ENCODE measurements at regions not wholly inside any gene's neighbourhood (a gene's known extent, or its start where the extent isn't known, plus 50 kb on each side); places are given as distances from the start of the nearest gene placed in this dataset.

DNA sequence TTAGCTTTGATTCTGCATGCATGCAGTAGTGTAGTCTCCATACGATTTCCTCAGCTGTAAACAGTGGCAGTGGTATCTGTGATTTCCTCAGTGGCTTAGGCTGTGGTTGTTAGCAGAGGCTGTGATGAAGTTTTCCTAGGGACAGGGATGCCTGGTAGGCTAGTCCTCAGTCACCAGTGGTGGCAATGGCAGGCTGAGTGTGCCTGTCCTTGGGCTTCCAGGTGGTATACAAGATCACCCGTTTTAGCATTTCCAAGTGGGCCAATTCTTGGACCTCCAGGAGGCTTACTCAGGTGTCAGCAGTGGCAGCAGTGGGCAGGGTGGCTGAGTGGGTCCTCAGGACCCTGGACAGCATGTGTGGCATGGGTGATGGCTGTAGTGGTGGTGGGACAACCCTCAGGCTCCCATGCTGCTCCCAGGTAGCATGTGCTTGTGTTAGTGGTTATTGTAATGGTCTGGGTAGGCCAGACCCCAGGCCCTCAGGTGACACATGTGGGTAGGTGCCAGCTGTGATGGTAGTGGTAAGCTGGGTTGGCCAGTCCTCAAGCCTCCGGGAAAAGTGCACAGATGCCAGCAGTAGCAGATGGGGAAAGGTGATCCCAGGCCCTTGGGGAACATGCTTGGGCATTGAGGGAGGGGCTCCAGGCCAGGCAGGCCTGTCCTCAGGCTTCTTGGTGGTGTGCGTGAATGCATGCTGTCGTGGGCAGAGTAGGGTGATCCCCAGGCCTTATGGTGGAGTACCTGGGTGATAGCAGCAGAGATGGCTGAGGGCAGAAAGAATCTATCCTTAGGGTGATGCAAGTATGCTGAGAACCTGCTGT is 146.5 kb downstream of the PAPOLA start:
- H3K27me3 ChIP-seq (ENCODE audit: insufficient read depth, low read length), result no peaks in the 10 kb centered on the region
- H4K20me1 ChIP-seq (ENCODE audit: insufficient read depth, low read length), result no peaks in the 10 kb centered on the region
- H3K27me3 Mint-ChIP-seq (ENCODE audit: low read depth, unreplicated experiment), result peaks cover 8% of the 10 kb centered on the region
- H3K27ac Mint-ChIP-seq (ENCODE audit: unreplicated experiment), result no peak overlapping the region
- no peak overlapping the region for H3K9ac ChIP-seq (ENCODE audit: low read length)
- no peak overlapping the region for H2AFZ ChIP-seq (ENCODE audit: low read depth, low read length)
- H3K4me3 ChIP-seq (ENCODE audit: insufficient read depth, low read depth, low read length), result no peak overlapping the region
- no peak overlapping the region for H3K4me3 Mint-ChIP-seq (ENCODE audit: unreplicated experiment)
- FAIRE-seq (no peak), DNase-seq (ENCODE audit: low read depth) (no peak)
- no peaks in the 10 kb centered on the region for H3K4me1 Mint-ChIP-seq (ENCODE audit: low read depth, unreplicated experiment)
- H3K36me3 ChIP-seq (ENCODE audit: insufficient read depth, low read length), result no peaks in the 10 kb centered on the region
- H3K36me3 Mint-ChIP-seq (ENCODE audit: low read depth, unreplicated experiment), result no peaks in the 10 kb centered on the region
- H3K4me2 ChIP-seq (ENCODE audit: low read length), result no peak overlapping the region
- H3K79me2 ChIP-seq (ENCODE audit: insufficient read depth, low read length), result no peaks in the 10 kb centered on the region
- TF ChIP-seq, protein P1, sequence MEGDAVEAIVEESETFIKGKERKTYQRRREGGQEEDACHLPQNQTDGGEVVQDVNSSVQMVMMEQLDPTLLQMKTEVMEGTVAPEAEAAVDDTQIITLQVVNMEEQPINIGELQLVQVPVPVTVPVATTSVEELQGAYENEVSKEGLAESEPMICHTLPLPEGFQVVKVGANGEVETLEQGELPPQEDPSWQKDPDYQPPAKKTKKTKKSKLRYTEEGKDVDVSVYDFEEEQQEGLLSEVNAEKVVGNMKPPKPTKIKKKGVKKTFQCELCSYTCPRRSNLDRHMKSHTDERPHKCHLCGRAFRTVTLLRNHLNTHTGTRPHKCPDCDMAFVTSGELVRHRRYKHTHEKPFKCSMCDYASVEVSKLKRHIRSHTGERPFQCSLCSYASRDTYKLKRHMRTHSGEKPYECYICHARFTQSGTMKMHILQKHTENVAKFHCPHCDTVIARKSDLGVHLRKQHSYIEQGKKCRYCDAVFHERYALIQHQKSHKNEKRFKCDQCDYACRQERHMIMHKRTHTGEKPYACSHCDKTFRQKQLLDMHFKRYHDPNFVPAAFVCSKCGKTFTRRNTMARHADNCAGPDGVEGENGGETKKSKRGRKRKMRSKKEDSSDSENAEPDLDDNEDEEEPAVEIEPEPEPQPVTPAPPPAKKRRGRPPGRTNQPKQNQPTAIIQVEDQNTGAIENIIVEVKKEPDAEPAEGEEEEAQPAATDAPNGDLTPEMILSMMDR (IDR thresholded peaks at IDR 0.05; ENCODE audit: insufficient read depth, low read depth, low read length), result no peak
- no peak for TF ChIP-seq EZH2 (IDR thresholded peaks at IDR 0.05; ENCODE audit: insufficient read depth, low read length)
- H3K27ac ChIP-seq (ENCODE audit: low read depth, low read length), result no peak overlapping the region
- peaks cover 3% of the 10 kb centered on the region for H3K9me3 ChIP-seq (ENCODE audit: insufficient read depth, low read depth, low read length)
- H3K4me1 ChIP-seq (ENCODE audit: insufficient read depth, low read length), result no peaks in the 10 kb centered on the region
- no peaks in the 10 kb centered on the region for H3K9me3 Mint-ChIP-seq (ENCODE audit: unreplicated experiment)

DNA sequence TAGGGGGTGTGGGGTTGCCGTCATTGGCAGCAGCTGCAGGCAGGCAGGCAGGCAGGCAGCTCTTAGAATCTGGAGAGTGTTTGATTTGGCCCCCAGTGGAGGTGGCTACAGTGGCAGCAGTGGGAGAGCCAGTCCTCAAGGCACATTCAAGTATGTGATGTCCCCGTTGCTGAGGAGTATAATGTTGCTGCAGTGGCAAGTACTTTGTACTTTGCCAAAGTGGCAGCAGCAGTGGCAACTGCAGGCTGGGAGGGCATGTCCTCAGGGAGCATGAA is 147.1 kb downstream of the PAPOLA start:
- peaks cover 3% of the 10 kb centered on the region for H3K9me3 ChIP-seq (ENCODE audit: insufficient read depth, low read depth, low read length)
- no peaks in the 10 kb centered on the region for H3K36me3 Mint-ChIP-seq (ENCODE audit: low read depth, unreplicated experiment)
- DNase-seq (ENCODE audit: low read depth) (no peak), FAIRE-seq (no peak)
- no peak overlapping the region for H3K27ac ChIP-seq (ENCODE audit: low read depth, low read length)
- no peaks in the 10 kb centered on the region for H3K9me3 Mint-ChIP-seq (ENCODE audit: unreplicated experiment)
- H3K27me3 ChIP-seq (ENCODE audit: insufficient read depth, low read length), result no peaks in the 10 kb centered on the region
- no peak overlapping the region for H3K9ac ChIP-seq (ENCODE audit: low read length)
- H3K36me3 ChIP-seq (ENCODE audit: insufficient read depth, low read length), result no peaks in the 10 kb centered on the region
- H3K4me1 Mint-ChIP-seq (ENCODE audit: low read depth, unreplicated experiment), result no peaks in the 10 kb centered on the region
- H3K4me3 ChIP-seq (ENCODE audit: insufficient read depth, low read depth, low read length), result no peak overlapping the region
- no peaks in the 10 kb centered on the region for H3K4me1 ChIP-seq (ENCODE audit: insufficient read depth, low read length)
- no peak overlapping the region for H2AFZ ChIP-seq (ENCODE audit: low read depth, low read length)
- H3K27me3 Mint-ChIP-seq (ENCODE audit: low read depth, unreplicated experiment), result peaks cover 8% of the 10 kb centered on the region
- no peak overlapping the region for H3K4me2 ChIP-seq (ENCODE audit: low read length)
- H3K79me2 ChIP-seq (ENCODE audit: insufficient read depth, low read length), result no peaks in the 10 kb centered on the region
- no peak overlapping the region for H3K4me3 Mint-ChIP-seq (ENCODE audit: unreplicated experiment)
- no peaks in the 10 kb centered on the region for H4K20me1 ChIP-seq (ENCODE audit: insufficient read depth, low read length)
- H3K27ac Mint-ChIP-seq (ENCODE audit: unreplicated experiment), result no peak overlapping the region
- TF ChIP-seq, protein P1 (IDR thresholded peaks at IDR 0.05; ENCODE audit: insufficient read depth, low read depth, low read length), result no peak
- no peak for TF ChIP-seq EZH2 (IDR thresholded peaks at IDR 0.05; ENCODE audit: insufficient read depth, low read length)

DNA sequence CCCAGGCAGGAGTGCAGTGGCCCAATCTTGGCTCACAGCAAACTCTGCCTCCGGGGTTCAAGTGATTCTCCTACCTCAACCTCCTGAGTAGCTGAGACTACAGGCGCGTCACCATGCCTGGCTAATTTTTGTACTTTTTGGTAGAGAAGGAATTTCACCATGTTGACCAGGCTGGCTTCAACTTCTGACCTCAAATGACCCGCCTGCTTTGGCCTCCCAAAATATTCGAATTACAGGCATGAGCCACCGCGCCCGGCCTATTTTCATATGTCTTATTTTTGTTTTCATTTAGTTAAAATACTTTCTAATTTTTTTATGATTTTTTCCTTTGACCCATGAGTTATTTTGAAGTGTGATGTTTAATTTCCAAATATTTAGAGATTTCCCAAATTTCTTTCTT is 143.6 kb upstream of the VRK1 start:
- H3K4me1 ChIP-seq (ENCODE audit: insufficient read depth, low read length), result no peaks in the 10 kb centered on the region
- H3K9ac ChIP-seq (ENCODE audit: low read length), result no peak overlapping the region
- H4K20me1 ChIP-seq (ENCODE audit: insufficient read depth, low read length), result no peaks in the 10 kb centered on the region
- H3K79me2 ChIP-seq (ENCODE audit: insufficient read depth, low read length), result no peaks in the 10 kb centered on the region
- no peaks in the 10 kb centered on the region for H3K27me3 ChIP-seq (ENCODE audit: insufficient read depth, low read length)
- peaks cover 2% of the 10 kb centered on the region for H3K9me3 Mint-ChIP-seq (ENCODE audit: unreplicated experiment)
- no peak overlapping the region for H3K27ac ChIP-seq (ENCODE audit: low read depth, low read length)
- H3K36me3 ChIP-seq (ENCODE audit: insufficient read depth, low read length), result no peaks in the 10 kb centered on the region
- H3K4me2 ChIP-seq (ENCODE audit: low read length), result no peak overlapping the region
- H3K27me3 Mint-ChIP-seq (ENCODE audit: low read depth, unreplicated experiment), result peaks cover 10% of the 10 kb centered on the region
- no peak for DNase-seq (ENCODE audit: low read depth)
- TF ChIP-seq, protein P1 (IDR thresholded peaks at IDR 0.05; ENCODE audit: insufficient read depth, low read depth, low read length), result no peak
- TF ChIP-seq EZH2 (IDR thresholded peaks at IDR 0.05; ENCODE audit: insufficient read depth, low read length), result no peak
- H3K27ac Mint-ChIP-seq (ENCODE audit: unreplicated experiment), result no peak overlapping the region
- H3K4me3 Mint-ChIP-seq (ENCODE audit: unreplicated experiment), result no peak overlapping the region
- H3K4me3 ChIP-seq (ENCODE audit: insufficient read depth, low read depth, low read length), result no peak overlapping the region
- no peaks in the 10 kb centered on the region for H3K36me3 Mint-ChIP-seq (ENCODE audit: low read depth, unreplicated experiment)
- no peak overlapping the region for H2AFZ ChIP-seq (ENCODE audit: low read depth, low read length)
- no peak for FAIRE-seq
- no peaks in the 10 kb centered on the region for H3K4me1 Mint-ChIP-seq (ENCODE audit: low read depth, unreplicated experiment)
- H3K9me3 ChIP-seq (ENCODE audit: insufficient read depth, low read depth, low read length), result peaks cover 3% of the 10 kb centered on the region

All from astrocyte (in vitro differentiated cells and primary cell).